Activated CD8-positive, alpha-beta memory T cell treated with anti-CD3 and anti-CD28 coated beads, Interleukin-2, amount 10 ng/mL, durations not matched to agents 7 days and 5 days (primary cell): ENCODE measurements at regions not wholly inside any gene's neighbourhood (a gene's known extent, or its start where the extent isn't known, plus 50 kb on each side); places are given as distances from the start of the nearest gene placed in this dataset.
"Not testable (repeated sequence)": the region's sequence is repeated elsewhere in the genome, so short reads cannot be mapped to it uniquely, and the experiment has no call there.

ENCODE experiments used
- ATAC-seq: fragments of 150-1000 bp; cut with Tn5 transposase; one replicate; pipeline ENCODE4 v1.10.0; 2021; ENCODE audit warnings: moderate library complexity
- CTCF ChIA-PET: fragments of 350-600 bp; sonication (Branson Sonifier 250); formaldehyde crosslinking; loops from one replicate; lab custom pipeline; 2021; ENCODE audit warnings: antibody characterized with exemption; lab: Charles Lee
- DNase-seq: peaks from one replicate; pipeline ENCODE4 v3.0.0-alpha.2; 2020
- H3K27ac Mint-ChIP-seq: one replicate; pipeline ENCODE4 v1.8.0; 2021; ENCODE audit warnings: mild to moderate bottlenecking, mixed read lengths
- H3K27me3 Mint-ChIP-seq: one replicate; pipeline ENCODE4 v1.8.0; 2021; ENCODE audit warnings: mixed read lengths
- H3K36me3 Mint-ChIP-seq: one replicate; pipeline ENCODE4 v1.8.0; 2021; ENCODE audit warnings: mild to moderate bottlenecking, mixed read lengths
- H3K4me1 Mint-ChIP-seq: one replicate; pipeline ENCODE4 v1.8.0; 2021; ENCODE audit warnings: mixed read lengths
- H3K4me3 Mint-ChIP-seq: one replicate; pipeline ENCODE4 v1.8.0; 2021; ENCODE audit warnings: mild to moderate bottlenecking, moderate library complexity, mixed read lengths
- H3K9me3 Mint-ChIP-seq: one replicate; pipeline ENCODE4 v1.8.0; 2022; ENCODE audit warnings: low read depth, mixed read lengths

DNA sequence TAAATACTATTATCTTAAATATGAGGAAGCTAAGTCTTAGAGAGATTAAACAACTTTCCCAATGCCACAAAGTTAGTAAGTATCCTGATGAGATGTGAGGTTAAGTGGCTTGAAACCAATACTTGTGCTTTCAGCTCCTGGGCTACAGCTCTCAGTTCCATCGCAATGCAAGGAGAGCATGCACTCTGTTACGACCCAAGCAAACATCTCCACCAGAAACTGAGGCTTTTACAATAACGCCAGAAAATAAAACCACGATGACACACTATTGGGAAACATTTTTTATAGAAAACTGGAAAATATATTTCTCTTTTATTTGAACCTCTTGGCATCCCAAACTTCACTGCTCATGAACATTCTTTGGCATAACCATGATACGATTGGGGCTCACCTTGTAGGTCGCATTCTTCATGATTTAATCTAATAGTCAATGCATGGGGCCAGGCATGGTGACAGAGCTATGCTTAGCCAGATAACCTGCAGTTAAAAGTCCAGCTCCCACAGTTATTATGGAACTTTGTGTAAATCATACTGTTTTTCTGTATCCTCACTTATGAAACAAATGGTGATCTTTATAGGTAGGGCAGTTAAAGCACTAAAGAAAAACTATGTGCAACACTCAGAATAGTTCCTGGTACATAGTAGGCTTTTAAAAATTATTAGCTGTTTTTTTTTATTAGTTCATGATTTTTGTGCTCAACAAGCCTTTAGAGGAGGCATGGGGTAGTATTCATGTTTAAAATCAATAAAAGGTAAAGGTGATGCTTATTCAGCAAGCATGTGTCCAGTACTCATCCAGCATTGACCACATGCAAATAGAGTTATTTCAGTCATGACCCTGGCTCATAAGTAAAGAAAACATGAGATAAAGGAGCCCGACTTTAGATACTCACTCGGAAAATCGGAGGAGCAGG lies 238.3 kb upstream of the TRIB2 start:
- no peaks in the 10 kb centered on the region for H3K4me1 Mint-ChIP-seq
- no peak overlapping the region for H3K4me3 Mint-ChIP-seq
- no peak for ATAC-seq
- no peaks in the 10 kb centered on the region for H3K27me3 Mint-ChIP-seq
- DNase-seq: no peak
- peaks cover 2% of the 10 kb centered on the region for H3K9me3 Mint-ChIP-seq
- no peaks in the 10 kb centered on the region for H3K36me3 Mint-ChIP-seq
- CTCF ChIA-PET: no interaction called here
- no peak overlapping the region for H3K27ac Mint-ChIP-seq

DNA sequence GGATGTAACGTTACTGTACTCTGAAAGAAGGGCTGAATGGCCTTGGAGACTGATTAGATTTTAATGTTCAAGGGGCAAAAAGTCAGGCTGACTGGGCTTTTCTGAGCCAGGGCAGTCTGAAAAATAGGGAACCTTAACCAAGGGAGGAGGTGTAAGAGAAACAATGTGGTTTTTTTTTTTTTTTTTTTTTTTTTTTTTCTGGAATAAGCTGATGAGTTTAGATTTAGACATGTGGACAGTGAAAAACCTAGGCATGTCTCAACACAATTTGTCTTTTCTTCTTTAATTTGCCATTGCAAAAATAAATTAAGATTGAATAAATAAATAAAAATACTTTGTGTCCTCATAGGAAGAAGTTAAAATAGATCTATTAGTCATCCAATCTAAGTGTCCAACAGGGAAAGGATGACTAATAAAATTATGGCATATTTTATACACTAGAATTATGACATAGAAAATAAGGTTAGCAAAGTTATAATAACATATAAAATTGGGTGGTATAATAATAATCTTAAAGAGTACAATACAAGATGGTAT lies 237.6 kb upstream of the TRIB2 start:
- peaks cover 1% of the 10 kb centered on the region for H3K36me3 Mint-ChIP-seq
- ATAC-seq (no peak), DNase-seq (no peak)
- no peaks in the 10 kb centered on the region for H3K4me1 Mint-ChIP-seq
- no peaks in the 10 kb centered on the region for H3K27me3 Mint-ChIP-seq
- H3K27ac Mint-ChIP-seq: no peak overlapping the region
- H3K9me3 Mint-ChIP-seq: peaks cover 2% of the 10 kb centered on the region
- H3K4me3 Mint-ChIP-seq: no peak overlapping the region
- CTCF ChIA-PET: no interaction called here

DNA sequence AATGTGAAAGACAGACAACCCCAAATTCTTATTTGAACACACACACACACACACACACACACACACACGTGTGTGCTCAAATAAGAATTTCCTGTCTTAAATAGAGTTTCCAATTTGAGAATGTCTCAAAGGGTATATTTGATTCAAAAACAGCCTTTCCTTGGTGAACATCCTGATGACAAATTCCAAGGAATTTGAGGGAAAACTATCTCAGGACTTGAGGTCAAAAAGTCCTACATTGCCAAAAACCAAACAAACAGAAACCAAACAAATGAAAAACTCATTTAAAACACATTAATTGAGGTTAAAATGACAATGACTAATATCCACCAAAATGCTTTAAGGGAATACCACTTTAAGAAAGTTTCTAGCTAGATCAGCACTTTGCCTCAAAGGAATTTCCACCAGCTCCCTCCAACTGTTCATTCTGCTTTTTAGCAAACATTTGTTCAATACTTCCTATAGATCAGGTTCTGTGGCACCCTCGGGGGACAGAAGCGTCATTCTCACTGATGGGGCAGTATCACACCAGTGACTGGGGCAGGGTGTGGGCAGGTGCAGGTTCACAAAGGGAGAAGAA lies 232.1 kb upstream of the TRIB2 start:
- Mint-ChIP-seq H3K36me3 (peaks cover 4% of the 10 kb centered on the region), H3K9me3 (no peaks in the 10 kb centered on the region), H3K27me3 (no peaks in the 10 kb centered on the region), H3K4me3 (no peak overlapping the region), H3K4me1 (peaks cover 36% of the 10 kb centered on the region), H3K27ac (no peak overlapping the region)
- ATAC-seq: no peak
- CTCF ChIA-PET: no interaction called here
- DNase-seq: no peak

DNA sequence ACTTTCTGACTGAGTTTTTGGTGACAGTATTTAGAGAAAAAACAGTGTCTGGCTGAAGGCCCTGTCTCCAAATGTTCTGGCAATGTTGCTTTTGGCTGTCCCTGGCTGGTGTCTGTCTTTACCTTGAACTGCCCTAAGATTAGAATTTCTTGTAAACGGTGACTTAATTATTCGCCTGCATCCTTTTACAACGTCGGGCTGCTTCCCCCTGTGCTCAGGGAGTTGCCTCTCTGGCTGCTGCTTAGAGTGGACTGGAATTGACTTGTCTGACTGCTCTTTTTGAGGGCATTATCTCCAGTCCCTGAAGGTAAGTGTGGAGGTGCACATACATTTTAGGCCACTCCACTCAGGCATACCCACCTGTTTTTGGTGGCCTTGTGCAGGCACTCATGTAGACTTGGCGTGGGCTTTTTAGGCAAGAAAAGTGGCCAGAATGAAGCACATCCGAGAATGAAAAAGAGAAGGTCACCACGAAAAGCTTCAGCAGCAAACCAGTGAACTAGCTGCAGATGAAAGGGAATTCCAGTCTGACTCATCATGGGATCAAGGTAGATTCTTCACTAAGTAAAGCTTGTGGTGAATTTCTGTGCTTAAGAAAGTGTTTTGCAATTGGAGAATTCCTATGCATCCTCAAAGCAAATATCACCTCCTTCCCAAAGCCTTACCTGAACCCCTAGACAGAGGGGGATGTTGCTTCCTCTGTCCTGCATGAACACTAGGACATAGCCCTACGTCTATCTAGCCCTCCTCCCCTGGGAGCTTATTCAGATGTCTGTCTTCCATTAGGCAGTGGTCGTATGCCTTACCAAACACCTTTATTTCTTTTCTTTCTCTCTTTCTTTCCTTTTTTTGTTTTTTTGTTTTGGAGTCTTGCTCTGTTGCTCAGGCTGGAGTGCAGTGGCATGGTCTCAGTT lies 230.3 kb upstream of the TRIB2 start:
- ATAC-seq (no peak), DNase-seq (no peak)
- Mint-ChIP-seq H3K4me3 (no peak overlapping the region), H3K9me3 (no peaks in the 10 kb centered on the region), H3K36me3 (peaks cover 6% of the 10 kb centered on the region), H3K27ac (peak overlapping the region; percentile 12), H3K27me3 (no peaks in the 10 kb centered on the region), H3K4me1 (peaks cover 45% of the 10 kb centered on the region)
- CTCF ChIA-PET: interaction anchor here (1.3 to 2.4 kb wide), 3 partner anchors 16 to 230 kb away, joined by 3 to 7 read pairs (median 3); partner anchors contain the start of gene TRIB2

GRCh38 chr2:12487253-12488004 lies 229.3 kb upstream of the TRIB2 start:
- H3K36me3 Mint-ChIP-seq: peaks cover 6% of the 10 kb centered on the region
- peak overlapping the region; percentile 83 for H3K27ac Mint-ChIP-seq
- H3K27me3 Mint-ChIP-seq: no peaks in the 10 kb centered on the region
- H3K9me3 Mint-ChIP-seq: no peaks in the 10 kb centered on the region
- CTCF ChIA-PET: interaction anchor here (1.2 to 2.4 kb wide), 4 partner anchors 15 to 229 kb away, joined by 3 to 7 read pairs (median 4); partner anchors contain the start of gene TRIB2
- DNase-seq (no peak), ATAC-seq (no peak)
- H3K4me3 Mint-ChIP-seq: no peak overlapping the region
- peaks cover 45% of the 10 kb centered on the region for H3K4me1 Mint-ChIP-seq

DNA sequence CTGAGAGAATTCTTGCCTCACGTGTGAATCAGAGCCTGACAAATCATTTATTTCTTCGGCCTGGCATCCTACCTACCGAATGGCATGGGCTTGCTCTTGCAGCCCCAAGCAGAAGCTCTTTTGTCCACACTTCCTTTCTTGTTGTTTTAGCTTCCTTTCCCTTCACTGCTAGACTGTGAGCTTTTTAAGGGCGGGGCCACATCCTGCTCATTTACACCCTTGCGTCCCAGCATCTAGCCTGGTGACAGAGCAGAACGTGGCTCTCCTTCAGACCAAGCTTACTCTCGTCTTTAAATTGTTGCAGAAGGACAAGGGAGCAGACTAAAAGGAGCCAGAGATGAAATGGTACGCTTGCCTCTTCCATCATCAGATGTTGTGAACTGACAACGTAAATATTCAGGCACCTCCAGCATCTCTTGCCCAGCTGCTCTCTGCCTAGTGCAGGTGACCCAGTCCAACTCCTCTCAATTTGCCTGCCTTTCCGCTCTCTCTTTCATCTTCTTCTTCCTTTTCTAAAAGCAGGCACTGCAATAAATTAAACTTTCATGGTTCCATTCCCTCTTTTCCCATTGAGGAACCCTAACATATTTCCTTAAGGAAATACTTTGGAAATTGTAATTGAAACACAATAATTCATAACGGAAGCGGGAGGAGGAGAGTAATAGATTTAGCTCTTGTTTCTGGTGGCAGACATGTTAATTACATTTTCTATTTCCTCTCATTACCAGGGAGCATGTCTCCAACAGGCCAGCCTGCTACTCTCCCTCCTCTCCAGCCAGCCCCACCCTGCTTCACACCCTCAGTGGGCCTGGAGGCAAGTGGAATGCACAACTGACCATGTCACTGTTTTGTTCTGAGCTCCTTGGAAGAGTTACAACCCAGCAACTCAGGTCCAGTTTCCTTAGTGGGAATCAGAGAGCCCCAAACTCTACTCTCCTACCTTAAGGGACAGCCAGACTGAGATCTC lies 228.1 kb upstream of the TRIB2 start:
- Mint-ChIP-seq H3K9me3 (no peaks in the 10 kb centered on the region), H3K36me3 (peaks cover 9% of the 10 kb centered on the region), H3K4me3 (peak overlapping the region; percentile 43), H3K4me1 (peaks cover 53% of the 10 kb centered on the region), H3K27me3 (no peaks in the 10 kb centered on the region), H3K27ac (peak overlapping the region; percentile 83)
- peak; percentile 81 for DNase-seq
- ATAC-seq: peak; percentile 96
- CTCF ChIA-PET: interaction anchor here (1.0 to 2.4 kb wide), 4 partner anchors 13 to 228 kb away, joined by 4 to 7 read pairs (median 4); partner anchors contain the start of gene TRIB2

- CTCF ChIA-PET: interaction anchor here (1.0 to 1.6 kb wide), 4 partner anchors 9 to 516 kb away, joined by 3 to 10 read pairs (median 4); no protein-coding TSS in a partner anchor
- ATAC-seq (no peak), DNase-seq (no peak)
- no peaks in the 10 kb centered on the region for H3K9me3 Mint-ChIP-seq
- no peaks in the 10 kb centered on the region for H3K27me3 Mint-ChIP-seq
- no peak overlapping the region for H3K27ac Mint-ChIP-seq
- peaks cover 60% of the 10 kb centered on the region for H3K4me1 Mint-ChIP-seq
- peaks cover 5% of the 10 kb centered on the region for H3K36me3 Mint-ChIP-seq
- no peak overlapping the region for H3K4me3 Mint-ChIP-seq
These were observed 226.1 kb upstream of the TRIB2 start for GRCh38 chr2:12490641-12491040.

DNA sequence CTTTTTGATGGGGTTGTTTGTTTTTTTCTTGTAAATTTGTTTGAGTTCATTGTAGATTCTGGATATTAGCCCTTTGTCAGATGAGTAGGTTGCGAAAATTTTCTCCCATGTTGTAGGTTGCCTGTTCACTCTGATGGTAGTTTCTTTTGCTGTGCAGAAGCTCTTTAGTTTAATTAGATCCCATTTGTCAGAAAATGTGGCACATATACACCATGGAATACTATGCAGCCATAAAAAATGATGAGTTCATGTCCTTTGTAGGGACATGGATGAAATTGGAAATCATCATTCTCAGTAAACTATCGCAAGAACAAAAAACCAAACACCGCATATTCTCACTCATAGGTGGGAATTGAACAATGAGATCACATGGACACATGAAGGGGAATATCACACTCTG lies 224.4 kb upstream of the TRIB2 start:
- H3K27ac Mint-ChIP-seq, H3K27me3 Mint-ChIP-seq, DNase-seq, H3K36me3 Mint-ChIP-seq, H3K9me3 Mint-ChIP-seq, CTCF ChIA-PET, ATAC-seq, H3K4me3 Mint-ChIP-seq: not testable (repeated sequence)
- H3K4me1 Mint-ChIP-seq: peaks cover 56% of the 10 kb centered on the region

DNA sequence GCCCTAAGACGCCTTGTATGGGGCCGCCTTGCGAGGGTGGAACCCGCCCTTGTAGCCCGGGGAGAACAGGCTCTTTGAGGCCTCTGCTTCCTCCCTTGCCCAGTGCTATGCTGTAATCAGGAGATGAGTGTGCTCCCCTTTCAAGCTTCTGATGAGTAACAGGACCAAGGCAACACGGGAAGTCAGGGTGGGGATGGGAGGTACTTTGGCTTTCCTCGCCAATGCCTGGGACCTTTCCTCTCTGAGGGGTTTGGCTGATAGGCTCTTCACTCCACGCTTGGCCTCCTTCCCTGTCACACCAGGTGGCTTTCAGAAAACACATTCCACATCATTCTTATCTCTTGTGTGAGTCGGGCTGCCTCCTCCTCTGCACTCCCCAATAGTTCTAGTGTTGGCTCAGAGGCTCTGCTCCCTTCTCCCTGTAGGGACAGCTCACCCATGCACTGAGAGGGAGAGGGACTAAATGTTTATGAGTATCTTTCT lies 223.7 kb upstream of the TRIB2 start:
- CTCF ChIA-PET: no interaction called here
- Mint-ChIP-seq H3K9me3 (peaks cover 3% of the 10 kb centered on the region), H3K27me3 (no peaks in the 10 kb centered on the region), H3K36me3 (peaks cover 7% of the 10 kb centered on the region), H3K4me1 (peaks cover 55% of the 10 kb centered on the region), H3K4me3 (no peak overlapping the region), H3K27ac (peak overlapping the region; percentile 63)
- DNase-seq (peak; percentile 58), ATAC-seq (peak; percentile 59)

DNA sequence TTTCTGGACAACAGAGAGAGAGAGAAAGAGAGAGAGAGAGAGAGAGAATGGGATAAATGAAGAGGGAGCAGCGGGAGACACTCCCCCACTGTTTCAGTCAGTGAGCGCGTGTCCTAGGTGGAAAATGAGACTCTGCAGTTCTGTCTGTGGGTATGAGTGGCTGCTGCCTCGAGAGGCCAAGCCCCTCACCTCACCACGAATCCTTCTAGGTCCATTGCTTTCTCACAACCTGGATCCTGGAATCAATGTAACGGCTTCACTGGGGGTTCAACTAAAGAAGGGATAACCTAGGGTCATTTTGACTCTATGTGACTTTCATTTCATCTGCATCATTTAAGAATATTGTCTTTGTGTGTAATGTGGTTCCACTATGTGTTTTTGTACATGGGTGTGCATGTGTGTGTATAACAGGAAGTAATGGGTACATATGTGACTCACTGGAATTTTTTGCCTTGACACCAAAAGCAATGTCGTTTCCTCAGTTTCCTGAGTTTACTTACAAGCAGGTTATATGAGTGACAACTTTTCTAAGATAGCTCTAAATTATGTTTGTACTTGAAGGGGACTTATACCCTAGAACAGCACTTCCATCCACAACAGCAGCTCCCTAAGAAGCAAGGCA lies 221.4 kb upstream of the TRIB2 start:
- no peak overlapping the region for H3K27ac Mint-ChIP-seq
- CTCF ChIA-PET: interaction anchor here (0.6 to 1.3 kb wide), 2 partner anchors 44 to 220 kb away, joined by 3 read pairs; no protein-coding TSS in a partner anchor
- DNase-seq (no peak), ATAC-seq (peak; percentile 14)
- peaks cover 58% of the 10 kb centered on the region for H3K4me1 Mint-ChIP-seq
- peaks cover 3% of the 10 kb centered on the region for H3K9me3 Mint-ChIP-seq
- H3K27me3 Mint-ChIP-seq: no peaks in the 10 kb centered on the region
- no peak overlapping the region for H3K4me3 Mint-ChIP-seq
- H3K36me3 Mint-ChIP-seq: peaks cover 11% of the 10 kb centered on the region

GRCh38 chr2:12498286-12498685 lies 218.4 kb upstream of the TRIB2 start:
- Mint-ChIP-seq H3K4me1 (peaks cover 74% of the 10 kb centered on the region), H3K4me3 (no peak overlapping the region), H3K9me3 (peaks cover 3% of the 10 kb centered on the region), H3K27ac (peak overlapping the region; percentile 45), H3K36me3 (peaks cover 7% of the 10 kb centered on the region), H3K27me3 (no peaks in the 10 kb centered on the region)
- no peak for ATAC-seq
- no peak for DNase-seq
- CTCF ChIA-PET: interaction anchor here (2.4 kb wide), 1 partner anchor 218 kb away, joined by 8 read pairs; the partner anchor contains the start of gene TRIB2
